GM21786 (cell line): ENCODE measurements at regions not wholly inside any gene's neighbourhood (a gene's known extent, or its start where the extent isn't known, plus 50 kb on each side); places are given as distances from the start of the nearest gene placed in this dataset.
"Not testable (repeated sequence)": the region's sequence is repeated elsewhere in the genome, so short reads cannot be mapped to it uniquely, and the experiment has no call there.

Source experiments
- ATAC-seq: cut with Tn5 transposase; IDR thresholded peaks from one replicate; pipeline ENCODE4 v1.9.1; 2021; ENCODE audit not compliant: unreplicated experiment

DNA sequence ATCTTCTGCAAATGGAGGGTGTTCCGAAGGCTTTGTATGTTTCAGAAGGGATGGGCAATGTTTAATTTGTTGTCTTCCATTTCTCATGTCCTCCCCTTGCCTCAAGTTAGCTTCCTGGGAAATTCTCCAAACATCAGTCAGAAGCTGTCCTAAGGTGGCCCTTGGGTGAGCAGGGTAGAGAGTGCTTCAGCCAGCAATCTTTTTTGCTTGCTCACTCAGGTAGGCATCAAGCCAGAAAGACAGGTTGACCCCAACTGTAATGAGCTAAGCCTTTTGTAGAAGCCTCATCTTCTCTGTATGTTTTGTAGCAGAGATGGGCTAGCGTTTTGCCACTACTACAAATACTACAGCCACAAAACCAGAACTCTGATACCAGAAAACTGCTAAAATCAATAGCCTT is 321.5 kb upstream of the FAM78B start:
- no peak for ATAC-seq

DNA sequence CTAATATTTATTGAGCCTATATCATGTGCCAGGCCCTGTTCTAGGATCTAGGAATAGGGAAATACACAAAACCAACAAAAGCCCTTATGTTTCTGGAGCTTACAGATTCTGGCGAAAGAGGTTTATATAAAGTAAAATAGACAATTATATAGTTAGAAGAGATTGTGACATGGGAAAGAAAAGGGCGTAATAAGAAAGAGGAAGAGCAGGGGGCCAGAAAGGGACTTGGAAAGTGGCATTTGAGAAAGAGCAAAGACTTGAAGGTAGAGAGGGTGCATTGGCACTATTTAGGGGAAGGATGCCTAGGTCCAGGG is 322.5 kb upstream of the FAM78B start:
- ATAC-seq = no peak

DNA sequence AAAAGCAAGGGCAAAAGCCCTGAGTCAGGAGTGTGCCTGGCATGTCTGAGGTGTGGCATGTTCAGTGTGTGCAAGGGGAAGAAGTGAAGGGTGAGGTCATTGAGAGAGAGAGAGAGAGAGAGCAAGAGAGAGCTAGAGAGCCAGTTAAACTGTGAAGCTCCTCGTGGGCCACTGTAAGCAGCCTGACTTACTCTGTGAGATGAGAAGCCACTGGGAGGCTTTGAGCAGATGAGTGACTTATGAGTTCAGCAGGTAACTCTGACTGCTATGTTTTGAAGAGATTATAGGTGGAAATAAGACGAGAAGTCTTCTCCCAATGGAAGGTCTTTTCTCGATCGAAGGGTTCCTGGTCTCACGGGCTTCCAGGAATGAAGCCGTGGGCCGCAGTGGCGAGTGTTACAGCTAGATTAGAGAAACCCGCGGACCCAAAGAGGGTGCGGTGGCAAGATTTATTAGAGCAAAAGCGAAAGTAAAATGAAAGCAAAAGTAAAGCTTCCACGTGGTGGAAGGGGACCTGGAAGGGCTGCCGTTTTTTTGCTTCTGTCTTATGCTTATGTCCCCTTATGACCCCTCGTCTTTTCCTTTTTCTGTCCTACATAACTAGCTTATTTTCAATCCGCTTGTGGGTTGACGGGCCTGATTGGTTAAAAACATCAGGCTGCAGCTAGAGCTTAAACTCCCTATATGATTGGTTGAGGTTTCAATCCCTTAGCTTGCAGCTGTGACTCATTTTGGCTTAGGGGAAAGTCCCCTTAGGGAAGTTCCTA is 323.1 kb upstream of the FAM78B start:
- ATAC-seq = peak; percentile 79

DNA sequence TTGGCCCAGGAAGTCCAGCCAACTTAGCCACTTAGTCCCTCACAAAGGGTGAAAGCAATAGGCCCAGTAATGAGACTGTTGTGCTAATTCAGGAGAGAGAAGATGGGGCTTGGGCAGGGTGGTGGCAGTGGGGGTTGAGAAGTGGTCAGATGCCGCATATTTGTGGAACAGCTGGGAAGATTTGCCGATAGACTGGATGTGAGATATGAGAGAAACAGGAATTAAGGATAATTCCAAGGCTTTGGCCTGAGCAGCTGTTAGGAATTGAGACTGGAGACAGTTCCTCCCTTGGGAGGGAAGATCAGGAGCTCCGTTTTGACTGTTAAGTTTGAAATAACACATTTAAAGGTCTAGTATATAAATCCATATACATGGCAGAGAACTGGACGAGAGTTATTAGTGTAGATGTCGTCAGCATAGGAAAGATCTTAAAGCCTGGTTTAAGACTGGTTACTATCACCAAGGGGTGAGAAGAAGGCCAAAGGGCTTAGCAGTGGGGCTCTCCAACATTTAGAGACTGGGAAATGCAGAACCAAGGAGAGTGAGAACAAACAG is 323.7 kb upstream of the FAM78B start:
- no peak for ATAC-seq

DNA sequence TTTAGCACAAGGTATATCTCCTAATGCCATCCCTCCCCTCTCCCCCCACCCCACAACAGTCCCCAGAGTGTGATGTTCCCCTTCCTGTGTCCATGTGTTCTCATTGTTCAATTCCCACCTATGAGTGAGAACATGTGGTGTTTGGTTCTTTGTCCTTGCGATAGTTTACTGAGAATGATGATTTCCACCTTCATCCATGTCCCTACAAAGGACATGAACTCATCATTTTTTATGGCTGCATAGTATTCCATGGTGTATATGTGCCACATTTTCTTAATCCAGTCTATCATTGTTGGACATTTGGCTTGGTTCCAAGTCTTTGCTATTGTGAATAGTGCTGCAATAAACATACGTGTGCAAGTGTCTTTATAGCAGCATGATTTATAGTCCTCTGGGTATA is 327.0 kb upstream of the FAM78B start:
- ATAC-seq = not testable (repeated sequence)

DNA sequence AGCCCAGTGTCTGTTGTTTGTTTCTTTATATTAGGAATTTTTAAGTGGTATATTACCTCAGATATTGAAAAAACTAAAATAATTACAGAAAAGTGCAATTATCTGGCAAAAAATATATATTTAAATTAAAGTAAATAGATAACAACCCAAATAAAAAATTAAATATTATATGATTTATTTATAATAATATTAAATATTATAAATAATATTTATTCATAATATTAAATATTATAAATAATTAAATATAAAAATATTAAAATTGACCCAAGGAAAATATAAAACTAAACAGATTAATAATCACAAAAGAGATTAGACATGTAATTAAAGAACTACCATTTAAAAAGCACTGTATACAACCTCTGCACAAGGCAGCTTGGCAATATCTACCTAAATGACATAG is 331.9 kb upstream of the POGK start:
- no peak for ATAC-seq

DNA sequence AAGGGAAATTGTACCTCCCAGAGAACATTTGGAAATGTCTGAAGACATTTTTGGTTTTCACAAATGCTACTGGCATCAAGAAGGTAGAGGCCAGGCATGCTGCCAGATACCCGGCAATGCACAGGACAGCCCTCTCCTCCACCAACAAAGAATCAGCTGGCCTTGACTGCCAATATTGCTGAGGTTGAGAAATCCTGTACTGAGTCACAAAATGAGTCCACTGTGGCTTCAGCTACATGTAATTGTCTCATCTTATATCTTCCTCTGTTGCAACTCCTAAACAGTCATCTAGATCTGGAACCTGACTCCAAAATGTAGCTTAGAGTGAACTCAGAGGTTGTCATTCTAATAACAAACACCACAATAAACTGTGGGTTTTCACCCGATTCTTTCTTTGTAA is 327.5 kb upstream of the POGK start:
- no peak for ATAC-seq

DNA sequence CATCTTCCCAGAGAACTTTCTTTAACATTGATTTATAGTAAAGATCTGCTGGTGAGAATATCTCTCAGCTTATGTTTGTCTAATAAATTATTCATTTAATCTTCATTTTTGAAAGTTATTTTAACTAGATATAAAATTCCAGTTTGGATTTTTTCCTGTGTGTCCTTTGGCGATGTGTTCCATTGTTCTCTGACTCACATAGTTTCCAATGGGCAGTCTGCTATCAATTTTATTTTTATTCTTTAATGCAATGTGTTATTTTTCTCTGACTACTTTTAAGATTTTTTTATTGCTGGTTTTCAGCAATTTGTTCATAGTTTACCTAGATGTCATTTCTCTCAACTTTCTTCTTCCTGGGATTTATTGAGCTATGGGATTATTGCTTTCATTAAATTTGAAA is 325.2 kb upstream of the POGK start:
- no peak for ATAC-seq

DNA sequence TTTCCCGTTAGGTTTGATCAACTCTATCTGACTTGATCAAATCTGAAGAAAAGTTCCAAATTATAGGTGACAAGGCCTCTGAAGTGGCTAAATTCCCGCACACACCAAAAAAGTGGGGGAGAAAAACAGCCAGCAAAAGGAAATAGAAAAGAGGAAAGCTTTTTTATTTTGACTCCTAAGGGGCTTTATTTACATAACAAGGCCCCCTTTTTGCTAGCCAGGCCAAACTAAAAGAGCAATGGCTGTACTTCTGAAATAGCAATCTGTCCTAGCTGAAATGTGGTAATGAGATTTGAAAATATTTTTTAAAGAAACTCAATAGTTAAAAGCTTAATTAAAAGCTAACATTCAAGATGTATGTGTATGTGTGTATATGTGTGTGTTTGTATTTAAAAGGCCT is 311.5 kb upstream of the POGK start:
- ATAC-seq = no peak

DNA sequence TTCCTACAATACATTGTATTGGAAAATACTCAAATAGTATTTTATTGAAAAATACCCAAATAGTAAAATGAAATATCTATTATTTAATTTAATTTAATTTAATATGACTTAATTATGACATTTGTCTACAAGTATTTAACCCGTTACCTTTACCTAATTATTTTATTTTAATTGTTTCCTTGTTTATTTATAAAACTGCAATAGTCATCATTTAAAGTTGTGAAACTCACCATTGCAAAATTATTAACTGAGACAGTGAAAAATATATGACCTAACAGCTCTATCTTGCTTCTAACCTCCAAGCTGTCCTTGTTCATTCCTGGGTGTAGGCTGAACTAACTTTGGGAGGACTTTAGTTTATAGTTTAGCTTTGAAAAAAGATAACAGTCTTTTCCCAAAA is 300.6 kb upstream of the POGK start:
- no peak for ATAC-seq

DNA sequence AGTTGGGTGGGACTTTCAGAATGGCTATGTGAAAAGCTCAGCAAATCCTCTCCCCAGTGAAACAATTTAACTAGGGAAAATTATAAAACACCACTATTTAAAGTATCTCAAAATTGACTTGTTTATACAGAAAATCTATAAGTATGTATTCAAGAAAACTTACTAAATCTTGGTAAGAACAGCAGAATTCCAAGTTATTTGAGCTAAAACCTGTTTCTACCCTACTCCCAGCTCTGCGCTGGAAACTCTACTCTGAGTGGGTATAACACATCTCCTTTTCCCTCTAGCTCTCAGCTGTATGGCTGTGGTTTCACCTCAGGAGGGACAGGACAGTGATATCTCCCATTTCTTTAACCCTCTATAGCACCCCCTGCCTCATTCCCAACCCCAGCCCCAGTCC is 295.2 kb upstream of the POGK start:
- no peak for ATAC-seq

DNA sequence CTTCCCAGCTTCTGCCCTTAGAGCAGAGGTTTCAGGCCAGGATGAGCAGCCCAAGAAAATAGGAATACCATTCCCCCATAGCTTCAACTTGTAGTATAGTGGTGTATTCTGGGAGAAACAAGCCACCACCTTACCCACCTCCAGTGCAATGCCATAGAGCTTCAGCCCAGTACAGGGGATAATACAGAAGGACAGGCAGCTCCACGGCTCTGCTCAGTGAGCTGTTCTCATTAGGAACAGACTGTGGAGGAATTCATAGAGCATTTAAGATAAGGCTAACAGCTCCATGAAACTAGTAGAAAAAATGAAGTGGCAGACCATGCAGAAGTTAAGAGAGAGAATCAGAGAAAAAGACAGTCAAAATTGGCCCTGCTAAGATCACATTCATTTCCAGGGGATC is 294.7 kb upstream of the POGK start:
- ATAC-seq = no peak

DNA sequence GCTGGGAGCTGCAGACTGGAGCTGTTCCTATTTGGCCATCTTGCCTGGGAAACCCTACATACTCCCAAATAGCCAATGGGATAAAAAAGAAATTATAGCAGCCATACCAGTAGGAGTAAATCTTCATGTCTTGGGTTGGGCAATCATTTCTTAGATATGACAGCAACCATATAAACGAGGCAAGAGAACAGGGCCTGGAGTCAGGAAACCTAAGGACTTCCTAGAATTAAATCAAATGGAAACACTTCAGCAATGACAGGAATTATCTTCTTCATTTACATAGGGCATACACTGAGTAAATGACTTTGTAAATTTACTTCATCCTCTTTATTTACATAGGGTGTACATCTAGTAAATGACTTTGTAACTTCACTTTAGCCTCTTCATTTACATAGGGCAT is 286.6 kb upstream of the POGK start:
- ATAC-seq = no peak

DNA sequence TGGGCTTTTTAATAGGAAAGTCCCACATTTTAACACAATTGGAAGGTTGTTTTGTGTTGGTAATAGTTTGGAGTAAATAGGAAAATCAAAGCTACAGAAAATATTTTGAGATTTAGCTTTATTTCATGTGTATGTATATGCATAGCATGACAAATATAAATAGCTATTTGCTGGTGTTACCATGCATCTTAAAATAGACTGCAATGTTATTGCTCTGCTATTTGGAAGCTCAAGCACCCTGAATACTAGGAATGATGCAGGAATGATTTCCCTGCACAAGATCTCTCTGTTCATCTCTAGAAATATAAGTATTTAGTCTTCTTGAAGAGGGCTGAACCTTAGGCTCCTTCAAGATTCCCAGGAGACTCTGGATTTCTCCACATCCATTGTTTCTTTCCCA is 268.3 kb upstream of the POGK start:
- ATAC-seq = no peak

DNA sequence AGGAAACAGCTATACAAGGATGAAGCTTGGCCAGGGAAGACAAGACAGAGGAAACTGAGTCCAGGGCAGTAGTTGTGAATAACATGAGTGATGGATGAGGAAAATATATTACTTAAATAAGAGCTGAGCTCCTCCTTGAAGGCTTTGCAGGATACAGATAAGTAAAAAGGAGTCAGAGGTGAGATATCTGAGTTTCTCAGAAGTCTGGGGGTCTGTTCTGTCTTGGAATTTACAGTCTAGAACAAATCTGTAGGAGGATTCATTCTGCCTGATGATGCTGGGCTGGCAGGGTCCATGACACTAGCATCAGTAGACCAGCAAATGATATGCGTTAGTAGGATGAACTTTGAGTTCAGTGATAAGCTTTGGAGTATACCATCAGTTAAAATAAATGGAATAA is 266.1 kb upstream of the POGK start:
- ATAC-seq = no peak

DNA sequence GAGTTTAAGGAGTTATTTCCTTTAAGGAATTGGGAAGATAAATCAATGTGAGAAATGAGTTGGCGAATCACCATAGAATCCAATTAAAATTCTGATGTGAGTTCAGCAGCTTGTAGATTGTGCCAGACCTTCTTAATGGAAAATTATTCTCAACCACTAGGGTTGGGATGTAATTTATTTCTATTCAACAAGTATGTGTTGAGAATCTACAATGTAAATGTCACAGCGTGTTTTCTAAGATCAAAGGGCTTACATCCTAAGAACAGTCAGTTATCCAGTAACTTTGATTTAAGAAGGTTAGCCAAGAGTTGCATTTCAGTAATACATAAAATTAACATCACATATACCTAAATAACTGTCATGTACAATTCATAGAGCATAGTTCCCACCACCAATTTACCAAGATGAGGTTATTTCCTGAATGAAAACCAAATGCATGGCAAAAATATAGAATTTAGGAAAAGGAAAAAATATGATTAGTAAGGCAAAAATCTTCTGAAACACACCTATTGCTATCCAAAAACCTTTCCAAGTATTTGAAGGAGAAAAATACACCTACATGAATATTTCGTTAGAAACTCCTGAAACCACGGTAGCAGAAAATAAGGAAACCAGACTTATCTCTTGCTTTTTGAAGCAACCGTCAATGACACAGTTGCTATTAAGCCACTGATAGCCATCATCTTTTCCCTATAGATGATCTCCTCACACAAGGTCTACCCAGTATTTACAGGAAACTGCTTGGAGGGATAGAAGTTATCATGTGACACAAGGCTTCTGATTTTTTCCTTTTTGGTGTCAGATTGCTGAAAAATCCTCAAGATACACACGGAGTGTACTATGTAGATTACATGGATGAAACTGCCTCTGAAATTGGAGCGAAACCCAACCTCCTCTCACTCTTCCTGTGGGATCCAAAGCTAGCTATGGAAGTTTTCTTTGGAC is 259.4 kb upstream of the POGK start:
- no peak for ATAC-seq

DNA sequence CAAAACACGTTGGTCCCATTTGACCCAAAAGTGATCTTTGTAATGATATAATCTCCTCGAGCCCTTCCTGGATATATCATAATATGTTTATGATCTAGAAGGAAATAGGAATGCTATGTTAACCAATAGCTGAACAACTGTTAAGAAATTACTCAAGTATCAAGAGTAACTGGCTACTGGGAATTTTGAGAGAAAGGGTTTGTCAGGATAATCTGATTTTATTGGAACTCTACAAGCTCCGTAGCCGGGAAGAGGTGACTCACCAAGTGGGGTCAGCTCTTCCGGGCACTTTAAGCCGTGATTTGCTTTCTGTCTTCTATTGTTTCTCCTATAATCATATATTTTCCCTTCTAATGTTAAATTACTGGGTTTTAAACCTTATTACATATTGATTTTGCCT is 250.5 kb upstream of the POGK start:
- no peak for ATAC-seq

DNA sequence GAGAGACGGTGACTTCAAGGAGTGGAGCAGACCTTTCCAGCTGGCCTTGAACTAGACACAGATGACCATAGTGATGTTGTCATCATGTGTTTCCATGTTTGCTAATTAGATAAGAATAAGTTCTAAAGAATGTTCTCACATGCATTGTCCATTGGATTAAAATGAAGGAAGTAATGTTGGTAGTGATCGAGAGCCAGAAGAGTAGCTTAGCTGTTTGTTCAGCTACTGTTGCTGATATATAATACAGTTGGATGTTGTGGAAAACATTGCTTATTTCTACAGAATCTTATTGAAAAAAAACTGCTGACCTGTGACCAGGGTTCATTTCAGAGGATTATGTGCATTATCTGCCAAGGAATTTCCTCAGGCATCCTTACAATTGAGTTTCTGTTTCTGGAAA is 249.1 kb upstream of the POGK start:
- no peak for ATAC-seq

DNA sequence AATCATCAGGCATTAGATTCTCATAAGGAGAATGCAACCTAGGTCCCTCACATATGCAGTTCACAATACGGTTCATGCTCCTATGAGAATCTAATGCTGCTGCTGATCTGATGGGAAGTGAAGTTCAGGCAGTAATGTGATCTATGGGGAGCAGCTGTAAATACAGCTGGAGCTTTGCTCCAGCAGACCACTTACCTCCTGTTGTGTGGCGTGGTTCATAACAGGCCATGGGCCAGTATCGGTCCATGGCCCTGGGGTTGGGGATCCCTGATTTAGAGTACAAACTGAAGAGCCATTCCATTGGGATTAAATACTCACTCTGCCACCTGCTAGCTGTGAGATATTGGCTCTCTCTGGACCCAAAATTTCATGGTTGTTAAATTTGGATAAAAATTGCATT is 244.6 kb upstream of the POGK start:
- ATAC-seq = no peak

DNA sequence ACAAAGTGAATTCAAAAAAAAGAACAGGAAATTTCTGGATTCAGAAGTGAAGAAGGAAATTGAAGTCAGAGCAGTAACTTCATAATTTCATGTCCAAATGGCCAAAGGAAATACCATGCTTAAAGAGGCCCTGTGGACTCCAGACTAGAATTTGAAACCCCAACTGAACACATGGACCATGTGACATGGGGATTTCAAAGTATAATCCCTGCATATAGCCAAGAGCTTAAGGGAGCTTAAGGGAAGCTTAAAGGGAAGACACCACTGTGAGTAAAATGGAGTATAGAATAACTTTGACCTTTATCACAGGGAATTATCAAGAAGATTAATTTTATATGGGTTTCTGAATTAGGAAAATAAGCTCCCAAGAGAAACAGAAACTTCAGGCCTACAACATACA is 241.8 kb upstream of the POGK start:
- ATAC-seq = no peak

DNA sequence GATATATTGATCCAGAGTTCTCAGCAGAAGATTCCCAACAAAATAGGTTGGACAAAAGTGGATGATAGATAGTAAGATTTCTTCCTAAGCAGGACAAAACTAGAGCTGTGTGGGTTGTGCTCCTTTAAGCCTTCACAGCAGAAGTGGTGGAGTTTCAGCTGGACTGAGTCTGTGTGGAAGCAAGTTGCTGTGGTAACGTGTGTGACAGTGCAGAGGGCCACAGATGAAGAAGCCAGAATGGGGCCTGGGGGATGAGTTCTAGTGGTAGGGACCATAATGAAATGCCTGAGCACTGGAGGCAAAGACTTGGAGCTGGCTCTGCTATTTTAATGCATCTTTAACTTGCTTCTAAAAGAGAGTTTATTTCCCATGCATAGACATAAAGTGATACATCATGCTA is 238.7 kb upstream of the POGK start:
- no peak for ATAC-seq

DNA sequence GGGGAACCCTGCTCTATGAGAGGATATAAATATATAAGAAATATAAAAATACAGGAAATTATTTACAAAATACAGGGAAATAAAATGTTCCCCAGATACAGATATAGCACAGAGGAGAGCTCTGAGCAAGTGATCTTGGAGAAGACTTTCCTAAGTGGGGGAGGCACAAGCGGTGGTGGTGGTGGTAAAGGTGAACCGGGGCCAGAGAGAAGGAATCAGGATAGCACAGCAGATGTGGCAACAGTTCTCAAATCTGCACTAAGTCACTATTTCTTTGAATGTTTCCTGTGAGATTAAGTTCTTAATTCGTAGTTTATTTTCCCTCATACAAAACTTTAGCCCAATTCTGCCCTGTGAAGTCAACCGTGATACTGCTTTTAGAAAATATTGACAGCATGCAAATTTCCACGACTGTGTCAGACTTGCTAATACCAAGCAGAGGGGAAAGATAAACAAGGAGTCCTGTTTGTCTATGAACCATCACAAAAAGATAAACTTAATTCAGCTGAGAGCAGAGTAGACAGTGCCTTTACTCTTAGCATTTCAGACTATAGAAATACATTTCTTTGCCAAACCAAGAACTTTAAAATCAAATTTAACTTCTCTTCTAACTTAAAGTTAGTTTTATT is 237.5 kb upstream of the POGK start:
- ATAC-seq = no peak
